Gastroesophageal sphincter (tissue), 3 donors: ENCODE measurements at regions not wholly inside any gene's neighbourhood (a gene's known extent, or its start where the extent isn't known, plus 50 kb on each side); places are given as distances from the start of the nearest gene placed in this dataset.

ENCODE experiments used
- CTCF ChIP-seq, 4 experiments: fragments of 200-600 bp in 2 of 4; fragments of 450-650 bp in 2 of 4; sonication (generic) in 1 of 4; IDR thresholded peaks; one replicate each; pipeline ENCODE4 v1.5.1; 2017 to 2019; ENCODE audit warnings: antibody characterized with exemption in 4 of 4, mild to moderate bottlenecking in 2 of 4, moderate library complexity in 2 of 4
- EP300 ChIP-seq: sonication (generic); formaldehyde crosslinking; IDR thresholded peaks from one replicate; pipeline ENCODE4 v1.6.1; 2017; ENCODE audit warnings: antibody characterized with exemption, mild to moderate bottlenecking
- POLR2A ChIP-seq, 2 donors: fragments of 450-650 bp; IDR thresholded peaks; one replicate each; pipeline ENCODE4 v1.6.1; 2017; ENCODE audit warnings: antibody characterized with exemption in 2 of 2, mild to moderate bottlenecking in 2 of 2, moderate library complexity in 1 of 2
- POLR2AphosphoS5 ChIP-seq: sonication (generic); formaldehyde crosslinking; IDR thresholded peaks from one replicate; pipeline ENCODE4 v1.6.1; 2017; ENCODE audit warnings: antibody characterized with exemption

- TF ChIP-seq POLR2A (IDR thresholded peaks at IDR 0.05) (no peak), CTCF (IDR thresholded peaks at IDR 0.05) (no peak), EP300 (no peak), POLR2AphosphoS5 (no peak)
These were observed 231.0 kb downstream of the SOD2 start for GRCh38 chr6:159461998-159462397.
